GM12873 (cell line): ENCODE measurements at regions not wholly inside any gene's neighbourhood (a gene's known extent, or its start where the extent isn't known, plus 50 kb on each side); places are given as distances from the start of the nearest gene placed in this dataset.

ENCODE experiments used
- TF ChIP-seq, protein P1 (sequence below): IDR thresholded peaks from 2 replicates; pipeline ENCODE4 v1.5.1; 2012; ENCODE audit warnings: low read depth, mild to moderate bottlenecking, moderate library complexity, low read length, control low read depth; ENCODE audit not compliant: insufficient read depth; ENCODE audit errors: missing control alignments

DNA sequence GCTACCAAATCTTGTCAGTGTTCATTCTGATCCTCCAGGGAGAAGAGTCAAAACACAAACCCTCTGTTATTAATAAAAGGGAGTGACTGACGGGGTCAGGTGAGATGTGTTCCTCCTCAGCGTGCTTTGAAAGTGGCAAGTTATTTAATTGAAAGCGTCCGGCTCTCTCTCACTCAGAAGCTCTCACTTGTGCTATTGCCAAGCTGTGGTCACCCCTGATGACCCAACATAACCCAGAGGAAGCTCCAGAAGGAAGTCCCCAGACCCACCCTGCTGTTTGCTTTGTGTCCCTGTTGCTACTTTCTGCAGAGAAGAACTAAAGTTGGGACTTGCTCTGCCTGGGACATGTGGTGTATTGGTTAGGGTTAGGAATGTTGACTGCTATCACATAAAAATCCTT is 235.6 kb downstream of the EDEM1 start:
- TF ChIP-seq, protein P1, sequence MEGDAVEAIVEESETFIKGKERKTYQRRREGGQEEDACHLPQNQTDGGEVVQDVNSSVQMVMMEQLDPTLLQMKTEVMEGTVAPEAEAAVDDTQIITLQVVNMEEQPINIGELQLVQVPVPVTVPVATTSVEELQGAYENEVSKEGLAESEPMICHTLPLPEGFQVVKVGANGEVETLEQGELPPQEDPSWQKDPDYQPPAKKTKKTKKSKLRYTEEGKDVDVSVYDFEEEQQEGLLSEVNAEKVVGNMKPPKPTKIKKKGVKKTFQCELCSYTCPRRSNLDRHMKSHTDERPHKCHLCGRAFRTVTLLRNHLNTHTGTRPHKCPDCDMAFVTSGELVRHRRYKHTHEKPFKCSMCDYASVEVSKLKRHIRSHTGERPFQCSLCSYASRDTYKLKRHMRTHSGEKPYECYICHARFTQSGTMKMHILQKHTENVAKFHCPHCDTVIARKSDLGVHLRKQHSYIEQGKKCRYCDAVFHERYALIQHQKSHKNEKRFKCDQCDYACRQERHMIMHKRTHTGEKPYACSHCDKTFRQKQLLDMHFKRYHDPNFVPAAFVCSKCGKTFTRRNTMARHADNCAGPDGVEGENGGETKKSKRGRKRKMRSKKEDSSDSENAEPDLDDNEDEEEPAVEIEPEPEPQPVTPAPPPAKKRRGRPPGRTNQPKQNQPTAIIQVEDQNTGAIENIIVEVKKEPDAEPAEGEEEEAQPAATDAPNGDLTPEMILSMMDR: no peak

DNA sequence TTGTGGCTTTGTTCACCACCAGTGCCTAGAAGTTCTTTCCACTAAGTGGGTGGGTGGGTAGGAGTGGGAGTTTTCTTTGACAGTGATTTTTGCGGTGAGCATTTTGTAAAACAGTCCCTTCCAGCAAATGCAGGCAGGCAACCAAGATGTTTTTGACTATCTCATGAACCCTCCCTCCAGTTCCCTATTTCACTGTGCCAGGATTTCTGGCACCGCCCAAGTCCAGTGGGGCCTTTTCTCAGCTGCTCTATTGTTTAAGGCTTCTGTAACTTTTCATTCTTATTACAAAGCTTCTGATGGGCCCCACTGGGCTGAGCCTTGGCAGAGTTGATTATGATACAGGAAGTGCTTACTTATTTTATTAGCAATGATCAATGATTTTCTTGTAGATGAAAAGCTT is 236.0 kb downstream of the EDEM1 start:
- TF ChIP-seq, protein P1: no peak

DNA sequence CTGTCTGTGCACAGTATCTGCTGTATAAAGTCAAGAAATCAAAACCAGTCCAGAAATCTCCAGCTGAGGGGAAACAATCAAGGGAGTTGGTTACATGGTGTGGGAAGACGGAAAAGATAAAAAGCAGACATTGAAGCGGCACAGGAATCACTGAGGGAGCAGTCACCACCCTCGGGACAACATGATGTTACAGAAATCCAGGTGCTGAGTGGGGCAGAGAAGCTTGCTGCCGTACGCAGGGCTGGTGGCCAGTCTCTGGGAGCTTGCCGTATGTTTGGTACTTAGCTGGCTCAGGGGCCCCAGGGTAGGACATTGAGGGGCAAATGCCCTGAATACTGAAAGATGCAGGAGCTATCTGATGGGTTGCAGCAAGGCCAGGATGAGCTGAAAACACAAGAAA is 237.9 kb downstream of the EDEM1 start:
- TF ChIP-seq, protein P1: no peak

DNA sequence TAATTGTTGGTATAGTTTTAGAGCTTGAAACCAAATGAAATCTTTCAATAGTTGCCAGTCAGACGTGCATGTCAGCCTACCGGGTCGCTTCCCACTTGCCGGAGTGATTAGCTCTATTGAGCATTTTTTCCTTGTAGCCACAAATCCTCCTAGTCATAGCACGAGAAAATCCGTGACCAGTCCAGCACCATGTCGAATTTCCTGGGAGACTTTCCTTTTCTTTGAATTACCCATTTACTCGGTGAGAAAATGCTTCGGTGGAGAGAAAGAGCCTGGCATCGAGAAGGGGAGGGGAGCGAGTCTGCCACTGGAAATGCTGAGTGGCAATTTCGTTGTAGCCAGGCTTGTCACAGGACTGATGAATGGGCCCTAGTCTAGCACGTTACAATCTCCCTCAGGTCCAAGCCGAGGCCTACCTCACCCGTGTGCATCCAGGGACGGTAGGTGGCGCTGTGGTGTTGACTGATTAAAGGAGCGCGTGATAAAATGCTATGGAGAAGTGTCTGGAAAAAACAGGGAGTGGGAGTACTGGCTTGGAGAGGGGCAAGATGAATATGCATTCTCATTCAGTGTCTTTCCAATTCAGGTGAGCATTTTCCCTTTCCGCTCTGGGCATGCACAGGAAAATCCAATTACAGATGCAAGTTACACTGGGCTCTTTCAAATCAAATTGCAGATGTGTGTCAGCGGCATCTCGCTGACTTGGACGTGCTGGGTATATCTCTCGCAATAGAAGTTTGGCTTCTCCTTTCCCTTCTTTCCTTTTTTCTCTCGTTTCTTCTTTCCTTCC is 238.8 kb downstream of the EDEM1 start:
- TF ChIP-seq, protein P1: peak; percentile 93

DNA sequence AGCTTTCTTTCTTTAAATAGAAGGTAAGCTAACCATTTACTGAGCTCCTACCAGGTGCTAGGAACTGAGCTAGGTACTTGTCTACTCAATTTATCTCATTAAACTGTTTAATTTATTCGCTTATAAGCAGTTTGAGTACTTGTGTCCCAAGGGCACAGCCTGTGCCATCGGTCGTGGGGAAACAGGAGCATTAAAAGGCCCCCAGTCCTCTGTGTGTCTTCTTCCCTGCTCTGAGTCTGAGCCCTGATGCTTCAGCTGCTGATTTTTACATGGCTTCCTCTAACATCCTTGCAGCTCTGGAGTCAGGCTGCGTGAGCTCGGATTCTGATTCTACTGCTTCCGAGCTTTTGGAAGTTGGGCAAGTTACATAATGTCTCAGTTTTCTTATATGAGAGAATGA is 239.5 kb downstream of the EDEM1 start:
- TF ChIP-seq, protein P1: no peak

DNA sequence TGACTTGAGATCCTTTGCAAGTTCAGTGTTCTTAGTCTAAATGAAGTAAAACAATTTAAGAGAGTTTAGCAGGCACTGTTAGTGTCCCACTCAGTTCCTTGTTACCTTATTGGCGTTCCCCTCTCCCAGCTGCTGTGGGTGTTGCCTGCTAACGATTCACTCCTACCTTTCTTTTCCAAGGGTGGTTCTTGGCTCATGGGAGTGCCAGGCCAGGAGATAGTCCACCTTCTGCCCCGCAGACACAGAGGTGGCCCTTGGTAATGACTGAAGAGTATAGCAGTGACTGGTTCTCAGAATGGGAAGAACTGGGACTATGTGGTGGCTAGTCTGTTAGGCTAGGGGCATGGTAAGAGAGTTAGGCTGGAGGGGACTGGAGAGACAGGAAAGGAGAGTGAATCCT is 240.4 kb downstream of the EDEM1 start:
- TF ChIP-seq, protein P1: no peak

DNA sequence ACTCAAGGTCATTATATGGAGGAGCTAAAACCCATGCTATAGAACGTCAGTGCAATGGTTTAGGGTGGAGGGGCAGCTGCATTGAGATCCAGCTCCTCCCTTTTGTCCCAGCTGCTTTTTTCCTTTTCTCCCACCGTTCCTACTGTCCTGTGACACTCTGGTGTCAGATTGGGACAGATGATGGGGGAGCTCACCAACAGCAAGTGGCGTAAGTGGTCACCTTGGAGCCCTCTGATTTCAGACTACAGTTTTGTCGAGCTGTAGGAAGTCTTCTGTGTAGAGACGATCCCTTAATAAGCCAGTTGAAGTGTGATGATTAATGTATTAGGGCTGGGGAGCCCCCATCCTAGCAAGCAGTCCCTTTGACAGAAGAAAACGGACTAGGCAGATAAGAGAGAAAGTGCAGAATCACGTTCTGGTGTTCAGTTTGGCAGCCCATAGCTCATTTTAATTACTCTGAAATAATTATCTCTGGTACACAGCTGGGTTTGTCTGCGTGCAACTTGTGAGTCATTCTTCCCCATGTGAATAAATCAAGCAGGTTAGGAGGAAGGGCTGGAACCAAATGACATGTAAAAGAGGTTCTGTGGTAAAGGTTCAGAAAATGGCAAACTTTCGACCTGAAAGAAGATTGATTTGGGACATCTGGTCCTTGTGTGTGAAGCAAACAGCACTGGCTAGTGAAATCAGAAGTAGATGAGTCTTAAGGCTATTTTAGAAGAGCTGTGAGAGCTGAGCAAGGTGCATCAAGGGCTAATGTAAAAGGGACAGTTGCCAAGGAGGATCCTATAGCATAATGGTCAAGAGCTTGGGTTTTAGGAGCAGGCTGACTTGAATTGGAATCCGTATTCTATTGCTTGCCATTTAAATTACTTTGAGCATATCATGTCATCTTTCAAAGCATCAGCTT is 241.4 kb downstream of the EDEM1 start:
- TF ChIP-seq, protein P1: no peak
